OCI-LY7 (cell line): ENCODE measurements at regions not wholly inside any gene's neighbourhood (a gene's known extent, or its start where the extent isn't known, plus 50 kb on each side); places are given as distances from the start of the nearest gene placed in this dataset.

ENCODE experiments used
- BruUV-seq: library from RNA; stranded (reverse); fragments of 400-500 nt; replicated peaks from 2 replicates; lab custom pipeline; 2021; lab: Mats Ljungman, UMichigan
- CTCF ChIA-PET: fragments of 300-600 bp; sonication (Branson Sonifier 250); formaldehyde crosslinking; loops from one replicate; lab custom pipeline; 2022; ENCODE audit warnings: antibody characterized with exemption; ENCODE audit not compliant: unreplicated experiment; lab: Charles Lee
- POLR2A ChIA-PET: fragments of 300-600 bp; sonication (Branson Sonifier 250); formaldehyde crosslinking; loops from one replicate; lab custom pipeline; 2022; ENCODE audit warnings: antibody characterized with exemption; lab: Charles Lee
- DNase-seq: peaks from one replicate; pipeline ENCODE4 v3.0.0-alpha.2; 2015; ENCODE audit warnings: low spot score
- H2AFZ ChIP-seq: fragments of 200-600 bp; sonication (generic), shearing (Covaris generic); 2 replicates; pipeline ENCODE4 v1.6.1; 2014; ENCODE audit warnings: mild to moderate bottlenecking, antibody characterized with exemption, low read length, moderate library complexity
- H3K27ac ChIP-seq: fragments of 200-600 bp; sonication (generic); 2 replicates; pipeline ENCODE4 v1.5.1; 2014; ENCODE audit warnings: mixed run types, low read depth, mild to moderate bottlenecking, moderate library complexity, low read length, inconsistent platforms; ENCODE audit not compliant: poor library complexity, severe bottlenecking
- H3K36me3 ChIP-seq: fragments of 200-600 bp; sonication (generic); 2 replicates; pipeline ENCODE4 v1.6.1; 2014; ENCODE audit warnings: mild to moderate bottlenecking, antibody characterized with exemption, low read length, moderate library complexity, mixed read lengths; ENCODE audit not compliant: insufficient read depth
- H3K4me1 ChIP-seq: fragments of 200-600 bp; sonication (generic); 2 replicates; pipeline ENCODE4 v1.5.1; 2014; ENCODE audit warnings: mild to moderate bottlenecking, low read length; ENCODE audit not compliant: insufficient read depth, poor library complexity, severe bottlenecking
- H3K4me2 ChIP-seq: fragments of 200-600 bp; sonication (generic); 2 replicates; pipeline ENCODE4 v1.6.1; 2014; ENCODE audit warnings: mild to moderate bottlenecking, low read length
- H3K4me3 ChIP-seq: fragments of 200-600 bp; sonication (generic); 2 replicates; pipeline ENCODE4 v1.5.1; 2014; ENCODE audit warnings: mild to moderate bottlenecking, low read depth, low read length; ENCODE audit not compliant: poor library complexity, severe bottlenecking
- H3K79me2 ChIP-seq: fragments of 200-600 bp; sonication (generic); 2 replicates; pipeline ENCODE4 v1.6.1; 2016; ENCODE audit warnings: low read depth, mild to moderate bottlenecking, low read length, moderate library complexity, mixed read lengths; ENCODE audit not compliant: insufficient read depth
- H3K9me2 ChIP-seq: fragments of 200-600 bp; sonication (generic); 2 replicates; pipeline ENCODE4 v1.6.1; 2016; ENCODE audit warnings: mild to moderate bottlenecking, low read length, mixed read lengths; ENCODE audit not compliant: insufficient read depth
- H3K9me3 ChIP-seq: fragments of 200-600 bp; sonication (generic); 2 replicates; pipeline ENCODE4 v1.6.1; 2014; ENCODE audit warnings: mild to moderate bottlenecking, mixed run types, low read length, mixed read lengths
- H4K20me1 ChIP-seq: fragments of 200-600 bp; sonication (generic); 2 replicates; pipeline ENCODE4 v1.6.1; 2014; ENCODE audit warnings: mild to moderate bottlenecking, antibody characterized with exemption, low read length, moderate library complexity, mixed read lengths; ENCODE audit not compliant: insufficient read depth
- EZH2phosphoT487 ChIP-seq: fragments of 200-600 bp; sonication (generic); IDR thresholded peaks from 2 replicates; pipeline ENCODE4 v1.6.1; 2018; ENCODE audit warnings: low read depth, borderline replicate concordance, mild to moderate bottlenecking, mixed run types, antibody characterized with exemption, low read length, moderate library complexity, mixed read lengths
- intact Hi-C: fragments of 100-400 bp; cut with micrococcal nuclease; formaldehyde crosslinking; loops from one replicate; pipeline ENCODE4 v1.10.0; 2022; ENCODE audit not compliant: unreplicated experiment
- TF ChIP-seq, protein P1 (sequence below): fragments of 200-600 bp; sonication (generic); conservative IDR thresholded peaks from 2 replicates; pipeline ENCODE4 v1.5.1; 2014; ENCODE audit warnings: mild to moderate bottlenecking, antibody characterized with exemption, low read length, moderate library complexity, mixed read lengths

DNA sequence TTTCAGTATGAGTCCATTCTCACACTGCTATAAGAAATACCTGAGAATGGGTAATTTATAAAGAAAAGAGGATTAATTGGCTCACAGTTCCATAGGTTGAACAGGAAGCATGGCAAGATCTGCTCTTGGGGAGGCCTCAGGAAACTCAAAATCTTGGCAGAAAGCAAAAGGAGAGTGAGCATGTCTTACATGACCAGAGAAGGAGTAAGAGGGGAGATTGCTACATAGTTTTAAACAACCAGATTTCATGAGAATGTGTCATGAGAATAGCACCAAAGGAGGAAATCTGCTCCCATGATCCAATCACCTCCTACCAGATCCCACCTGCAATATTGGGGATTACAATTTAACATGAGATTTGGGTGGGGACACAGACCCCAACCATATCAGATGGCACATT is 672.4 kb downstream of the HTR1B start:
- no peaks in the 10 kb centered on the region for H3K9me2 ChIP-seq
- no TSS peak for BruUV-seq
- CTCF ChIA-PET, result no interaction called here
- H3K4me2 ChIP-seq, result no peak overlapping the region
- no peak for DNase-seq
- intact Hi-C loops, result no loop called here
- H3K9me3 ChIP-seq, result no peaks in the 10 kb centered on the region
- H2AFZ ChIP-seq, result no peak overlapping the region
- H3K27ac ChIP-seq, result no peak overlapping the region
- no peak overlapping the region for H3K4me3 ChIP-seq
- POLR2A ChIA-PET, result no interaction called here
- TF ChIP-seq EZH2phosphoT487, result no peak
- TF ChIP-seq, protein P1, sequence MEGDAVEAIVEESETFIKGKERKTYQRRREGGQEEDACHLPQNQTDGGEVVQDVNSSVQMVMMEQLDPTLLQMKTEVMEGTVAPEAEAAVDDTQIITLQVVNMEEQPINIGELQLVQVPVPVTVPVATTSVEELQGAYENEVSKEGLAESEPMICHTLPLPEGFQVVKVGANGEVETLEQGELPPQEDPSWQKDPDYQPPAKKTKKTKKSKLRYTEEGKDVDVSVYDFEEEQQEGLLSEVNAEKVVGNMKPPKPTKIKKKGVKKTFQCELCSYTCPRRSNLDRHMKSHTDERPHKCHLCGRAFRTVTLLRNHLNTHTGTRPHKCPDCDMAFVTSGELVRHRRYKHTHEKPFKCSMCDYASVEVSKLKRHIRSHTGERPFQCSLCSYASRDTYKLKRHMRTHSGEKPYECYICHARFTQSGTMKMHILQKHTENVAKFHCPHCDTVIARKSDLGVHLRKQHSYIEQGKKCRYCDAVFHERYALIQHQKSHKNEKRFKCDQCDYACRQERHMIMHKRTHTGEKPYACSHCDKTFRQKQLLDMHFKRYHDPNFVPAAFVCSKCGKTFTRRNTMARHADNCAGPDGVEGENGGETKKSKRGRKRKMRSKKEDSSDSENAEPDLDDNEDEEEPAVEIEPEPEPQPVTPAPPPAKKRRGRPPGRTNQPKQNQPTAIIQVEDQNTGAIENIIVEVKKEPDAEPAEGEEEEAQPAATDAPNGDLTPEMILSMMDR, result no peak
- no peaks in the 10 kb centered on the region for H4K20me1 ChIP-seq
- no peaks in the 10 kb centered on the region for H3K79me2 ChIP-seq
- no peaks in the 10 kb centered on the region for H3K4me1 ChIP-seq
- H3K36me3 ChIP-seq, result no peaks in the 10 kb centered on the region

DNA sequence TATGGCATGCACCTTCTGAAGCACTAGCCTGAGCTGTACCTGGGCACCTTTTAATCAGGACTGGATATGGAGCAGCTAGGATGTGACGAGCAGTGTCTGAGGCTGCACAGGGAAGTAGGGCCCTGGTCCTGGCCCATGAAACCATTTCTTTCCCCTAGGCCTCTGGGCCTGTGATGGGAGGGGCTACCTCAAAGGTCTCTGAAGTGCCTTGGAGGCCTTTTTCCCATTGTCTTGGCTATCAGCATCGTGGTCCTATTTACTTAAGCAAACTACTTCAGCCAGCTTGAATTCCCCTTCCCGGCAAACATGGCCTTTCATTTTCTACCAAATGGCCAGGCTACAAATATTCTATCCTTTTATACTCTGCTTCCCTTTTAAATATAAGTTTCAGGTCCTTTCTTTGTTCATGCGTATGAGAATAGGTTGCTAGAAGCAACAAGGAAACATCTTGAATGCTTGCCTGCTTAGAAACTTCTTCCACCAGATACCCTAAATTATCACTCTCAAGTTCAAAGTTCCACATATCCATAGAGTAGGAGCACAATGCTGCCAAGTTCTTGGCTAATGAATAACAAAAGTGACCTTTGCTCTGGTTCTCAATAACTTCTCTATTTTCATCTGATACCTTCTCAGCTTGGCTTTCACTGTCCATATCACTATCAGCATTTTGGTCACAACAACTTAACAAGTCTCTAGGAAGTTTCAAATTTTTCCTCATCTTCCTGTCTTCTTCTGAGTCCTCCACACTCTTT is 673.1 kb downstream of the HTR1B start:
- H3K9me3 ChIP-seq, result no peaks in the 10 kb centered on the region
- ChIA-PET POLR2A (no interaction called here), CTCF (no interaction called here)
- intact Hi-C loops, result no loop called here
- no peak overlapping the region for H3K4me2 ChIP-seq
- no peaks in the 10 kb centered on the region for H3K4me1 ChIP-seq
- DNase-seq, result no peak
- H3K4me3 ChIP-seq, result no peak overlapping the region
- no peaks in the 10 kb centered on the region for H3K9me2 ChIP-seq
- TF ChIP-seq, protein P1, result no peak
- TF ChIP-seq EZH2phosphoT487, result no peak
- BruUV-seq, result no TSS peak
- no peaks in the 10 kb centered on the region for H3K36me3 ChIP-seq
- H3K79me2 ChIP-seq, result no peaks in the 10 kb centered on the region
- no peak overlapping the region for H3K27ac ChIP-seq
- H2AFZ ChIP-seq, result no peak overlapping the region
- H4K20me1 ChIP-seq, result no peaks in the 10 kb centered on the region

DNA sequence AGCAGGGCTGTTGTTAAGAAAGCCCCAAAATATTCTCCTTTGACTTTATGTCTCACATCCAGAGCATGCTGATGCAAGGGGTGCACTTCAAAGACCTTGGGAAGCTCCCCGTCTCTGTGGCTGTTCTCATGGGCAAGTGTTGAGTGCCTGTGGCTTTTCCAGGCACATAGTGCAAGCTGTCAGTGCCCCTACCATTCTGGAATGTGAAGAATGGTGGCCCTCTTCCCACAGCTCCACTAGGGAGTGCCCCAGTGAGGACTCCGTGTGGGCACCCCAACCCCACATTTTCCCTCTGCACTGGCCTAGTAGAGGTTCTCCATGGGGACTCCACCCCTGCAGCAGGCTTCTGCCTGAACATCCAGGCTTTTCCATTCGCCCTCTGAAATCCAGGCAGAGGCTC is 673.7 kb downstream of the HTR1B start:
- H3K9me3 ChIP-seq, result no peaks in the 10 kb centered on the region
- no peak overlapping the region for H3K4me3 ChIP-seq
- H3K36me3 ChIP-seq, result no peaks in the 10 kb centered on the region
- no peaks in the 10 kb centered on the region for H3K4me1 ChIP-seq
- no peak overlapping the region for H3K27ac ChIP-seq
- ChIA-PET CTCF (no interaction called here), POLR2A (no interaction called here)
- TF ChIP-seq, protein P1, result no peak
- TF ChIP-seq EZH2phosphoT487, result no peak
- H3K79me2 ChIP-seq, result no peaks in the 10 kb centered on the region
- BruUV-seq, result no TSS peak
- DNase-seq, result no peak
- H2AFZ ChIP-seq, result no peak overlapping the region
- H3K4me2 ChIP-seq, result no peak overlapping the region
- H4K20me1 ChIP-seq, result no peaks in the 10 kb centered on the region
- intact Hi-C loops, result no loop called here
- H3K9me2 ChIP-seq, result no peaks in the 10 kb centered on the region
